ENCODE measurements at regions not wholly inside any gene's neighbourhood (a gene's known extent, or its start where the extent isn't known, plus 50 kb on each side); places are given as distances from the start of the nearest gene placed in this dataset.

DNA sequence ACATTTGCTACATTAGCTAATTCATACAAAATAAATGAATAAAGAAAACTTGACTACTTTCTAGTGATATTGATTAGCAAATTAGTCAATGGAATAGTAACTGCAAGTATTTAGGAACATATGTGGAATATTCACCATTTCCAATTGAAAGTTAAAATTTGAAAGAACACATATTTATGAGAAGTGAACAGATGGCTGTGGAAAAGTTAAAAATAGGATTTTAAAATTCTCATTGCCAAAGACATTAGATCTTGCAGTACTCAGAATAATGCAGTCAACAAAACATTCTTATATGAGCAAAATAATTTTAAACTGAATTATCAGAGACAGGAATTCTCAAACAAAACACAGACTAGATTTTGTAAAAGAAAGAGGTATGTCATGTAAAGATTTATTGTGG, 613.9 kb upstream of the NOVA1 start:
- intact Hi-C loops (cut with DNase I): no loop called here

DNA sequence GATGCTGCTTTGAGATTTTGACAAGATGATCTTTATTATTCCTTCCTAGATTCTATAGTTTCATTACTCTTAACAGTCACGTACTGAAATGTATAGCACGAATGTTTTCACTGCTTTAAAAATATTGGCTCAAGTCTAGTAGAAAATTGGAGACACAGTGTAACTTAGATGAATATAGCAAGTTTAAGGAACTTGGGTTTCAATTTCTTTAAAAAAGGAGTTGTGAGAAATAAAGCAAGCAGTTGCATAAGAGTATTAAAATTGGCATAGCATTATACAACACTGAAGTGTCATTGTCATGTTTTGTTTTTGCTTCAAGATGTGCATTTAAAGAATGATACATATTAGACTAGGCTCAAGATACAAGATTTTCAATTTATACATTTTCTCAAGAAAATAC, 624.8 kb upstream of the NOVA1 start:
- 80 to 86% (median 84%) methylated on average over 2 of the region's 2 CpGs for WGBS, 4 donors

More for the DNA sequence above, 613.9 kb upstream of the NOVA1 start:
- H3K27ac ChIP-seq: no peak overlapping the region
- no peak for TF ChIP-seq CTCF (IDR thresholded peaks at IDR 0.05)
- no peak for TF ChIP-seq POLR2A (IDR thresholded peaks at IDR 0.05)
- no peaks in the 10 kb centered on the region for H3K36me3 ChIP-seq
- DNase-seq (no peak), ATAC-seq (no peak)
- no peaks in the 10 kb centered on the region for H3K27me3 ChIP-seq
- no peak overlapping the region for H3K4me3 ChIP-seq
- H3K4me1 ChIP-seq: no peaks in the 10 kb centered on the region
- H3K9me3 ChIP-seq: peaks cover 0 to 5% (median 0%) of the 10 kb centered on the region in 12 donors

GRCh38 chr14:27223906-27224305, 626.1 kb upstream of the NOVA1 start:
- H3K27ac ChIP-seq: no peak overlapping the region
- H3K9me3 ChIP-seq: peaks cover 0 to 13% (median 0%) of the 10 kb centered on the region in 12 donors
- no peaks in the 10 kb centered on the region for H3K4me1 ChIP-seq
- intact Hi-C loops (cut with DNase I): no loop called here
- ATAC-seq (no peak), DNase-seq (no peak)
- TF ChIP-seq CTCF (IDR thresholded peaks at IDR 0.05) (no peak), POLR2A (IDR thresholded peaks at IDR 0.05) (no peak)
- H3K4me3 ChIP-seq: no peak overlapping the region
- no peaks in the 10 kb centered on the region for H3K27me3 ChIP-seq
- no peaks in the 10 kb centered on the region for H3K36me3 ChIP-seq

More for the DNA sequence above, 624.8 kb upstream of the NOVA1 start:
- intact Hi-C loops (cut with DNase I): no loop called here
- H3K36me3 ChIP-seq: no peaks in the 10 kb centered on the region
- DNase-seq: no peak
- no peaks in the 10 kb centered on the region for H3K4me1 ChIP-seq
- H3K27me3 ChIP-seq: no peaks in the 10 kb centered on the region
- TF ChIP-seq CTCF (IDR thresholded peaks at IDR 0.05): no peak
- TF ChIP-seq POLR2A (IDR thresholded peaks at IDR 0.05): no peak
- peaks cover 0 to 16% (median 0%) of the 10 kb centered on the region in 12 donors for H3K9me3 ChIP-seq
- ATAC-seq: no peak
- H3K4me3 ChIP-seq: no peak overlapping the region
- no peak overlapping the region for H3K27ac ChIP-seq

GRCh38 chr14:27228053-27228452, 630.2 kb upstream of the NOVA1 start:
- no peaks in the 10 kb centered on the region for H3K4me1 ChIP-seq
- TF ChIP-seq POLR2A (IDR thresholded peaks at IDR 0.05) (no peak), CTCF (IDR thresholded peaks at IDR 0.05) (no peak)
- H3K9me3 ChIP-seq: peaks cover 0 to 2% (median 0%) of the 10 kb centered on the region in 12 donors
- no peak overlapping the region for H3K27ac ChIP-seq
- no peaks in the 10 kb centered on the region for H3K27me3 ChIP-seq
- H3K4me3 ChIP-seq: no peak overlapping the region
- intact Hi-C loops (cut with DNase I): no loop called here
- no peak for DNase-seq
- no peak for ATAC-seq
- H3K36me3 ChIP-seq: no peaks in the 10 kb centered on the region

Data from heart left ventricle (tissue), 16 donors.